ENCODE measurements at regions not wholly inside any gene's neighbourhood (a gene's known extent, or its start where the extent isn't known, plus 50 kb on each side); places are given as distances from the start of the nearest gene placed in this dataset.

DNA sequence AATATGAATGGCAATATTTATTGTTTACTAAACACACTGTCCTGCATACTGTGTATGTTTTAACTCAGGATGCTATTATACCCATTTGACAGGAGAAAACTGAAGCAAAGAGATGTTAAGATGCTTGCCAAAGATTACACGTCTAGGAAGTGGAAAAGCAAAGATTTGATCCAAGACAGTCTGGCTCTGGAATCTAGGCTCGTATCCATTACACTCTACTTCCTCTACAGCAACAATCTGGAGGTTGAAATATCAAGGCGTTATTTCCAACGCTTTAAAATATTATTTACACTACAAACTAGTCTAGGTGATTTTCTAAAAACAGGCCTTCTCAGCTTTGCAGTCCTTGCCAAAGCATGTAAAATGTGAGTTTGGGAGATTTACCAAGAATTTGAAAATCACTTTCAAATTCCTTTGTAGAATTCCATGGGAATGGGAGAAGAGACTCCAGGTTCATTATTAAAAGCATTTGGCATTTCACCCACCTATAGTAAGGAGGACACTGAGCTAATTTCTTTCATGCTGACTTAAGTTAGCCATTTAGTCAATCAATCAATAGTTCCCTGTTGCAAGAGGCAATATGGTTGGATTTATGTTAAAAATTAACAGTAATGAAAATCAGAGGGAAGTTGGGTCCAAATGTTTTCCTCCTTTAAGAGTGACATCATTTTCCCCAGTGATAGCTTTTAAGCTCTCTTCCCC lies 356.3 kb upstream of the SMARCA2 start:
- no peak for TF ChIP-seq SUZ12 (IDR thresholded peaks at IDR 0.05; ENCODE audit: extremely low read depth, insufficient read depth, insufficient read length)
- TF ChIP-seq YY1 (IDR thresholded peaks at IDR 0.05; ENCODE audit: insufficient read depth, insufficient read length), result no peak

All from NT2/D1 (cell line).